MM.1S (cell line): ENCODE measurements at regions not wholly inside any gene's neighbourhood (a gene's known extent, or its start where the extent isn't known, plus 50 kb on each side); places are given as distances from the start of the nearest gene placed in this dataset.

Source experiments
- DNase-seq: peaks from one replicate; pipeline ENCODE4 v3.0.0-alpha.2; 2015
- H2AFZ ChIP-seq: fragments of 300-600 bp; sonication (generic); 2 replicates; pipeline ENCODE4 v1.6.0; 2016; ENCODE audit warnings: antibody characterized with exemption, low read length
- H3F3A ChIP-seq: fragments of 300-600 bp; sonication (generic); 2 replicates; pipeline ENCODE4 v1.6.1; 2016; ENCODE audit warnings: mild to moderate bottlenecking, antibody characterized with exemption, low read length, moderate library complexity, mixed read lengths; ENCODE audit not compliant: insufficient read depth
- H3K27ac ChIP-seq: fragments of 300-600 bp; sonication (generic); 2 replicates; pipeline ENCODE4 v1.5.1; 2016; ENCODE audit warnings: mild to moderate bottlenecking, low read length
- H3K27me3 ChIP-seq: fragments of 300-600 bp; sonication (generic); replicated peaks from 2 replicates; pipeline ENCODE4 v1.6.0; 2016; ENCODE audit warnings: low read length; ENCODE audit not compliant: insufficient read depth
- H3K36me3 ChIP-seq: fragments of 300-600 bp; sonication (generic); replicated peaks from 2 replicates; pipeline ENCODE4 v1.6.1; 2016; ENCODE audit warnings: mild to moderate bottlenecking, low read length, mixed read lengths; ENCODE audit not compliant: insufficient read depth
- H3K4me1 ChIP-seq: fragments of 300-600 bp; sonication (generic); 2 replicates; pipeline ENCODE4 v1.6.1; 2016; ENCODE audit warnings: low read length, mixed read lengths
- H3K4me2 ChIP-seq: fragments of 300-600 bp; sonication (generic); 2 replicates; pipeline ENCODE4 v1.6.0; 2016; ENCODE audit warnings: low read depth, low read length
- H3K4me3 ChIP-seq: fragments of 300-600 bp; sonication (generic); 2 replicates; pipeline ENCODE4 v1.5.1; 2016; ENCODE audit warnings: low read length, mixed read lengths
- H3K79me2 ChIP-seq: fragments of 300-600 bp; sonication (generic); 2 replicates; pipeline ENCODE4 v1.6.1; 2016; ENCODE audit warnings: mixed run types, low read length, mixed read lengths
- H3K9ac ChIP-seq: fragments of 300-600 bp; sonication (generic); 2 replicates; pipeline ENCODE4 v1.6.1; 2016; ENCODE audit warnings: low read length, mixed read lengths
- H3K9me2 ChIP-seq: fragments of 300-600 bp; sonication (generic); replicated peaks from 2 replicates; pipeline ENCODE4 v1.6.1; 2016; ENCODE audit warnings: mild to moderate bottlenecking, low read length, mixed read lengths; ENCODE audit not compliant: insufficient read depth
- H3K9me3 ChIP-seq: fragments of 300-600 bp; sonication (generic); replicated peaks from 2 replicates; pipeline ENCODE4 v1.6.1; 2016; ENCODE audit warnings: mild to moderate bottlenecking, low read length, mixed read lengths; ENCODE audit not compliant: insufficient read depth
- H4K20me1 ChIP-seq: fragments of 300-600 bp; sonication (generic); 2 replicates; pipeline ENCODE4 v1.6.1; 2016; ENCODE audit warnings: mild to moderate bottlenecking, low read length, moderate library complexity, mixed read lengths; ENCODE audit not compliant: insufficient read depth
- EZH2 ChIP-seq: fragments of 300-600 bp; sonication (generic); optimal IDR thresholded peaks from 2 replicates; pipeline ENCODE3; 2017; ENCODE audit warnings: low read depth, mild to moderate bottlenecking, antibody characterized with exemption, low read length, mixed read lengths
- EZH2phosphoT487 ChIP-seq: fragments of 300-600 bp; sonication (generic); IDR thresholded peaks from 2 replicates; pipeline ENCODE4 v1.6.1; 2018; ENCODE audit warnings: antibody characterized with exemption, low read length
- TF ChIP-seq, protein P1 (sequence below): fragments of 300-600 bp; sonication (generic); IDR thresholded peaks from 2 replicates; pipeline ENCODE4 v1.5.1; 2016; ENCODE audit warnings: antibody characterized with exemption, low read length, mixed read lengths

- no peak overlapping the region for H3K9ac ChIP-seq
- no peaks in the 10 kb centered on the region for H4K20me1 ChIP-seq
- no peaks in the 10 kb centered on the region for H3F3A ChIP-seq
- no peak overlapping the region for H3K27ac ChIP-seq
- no peak overlapping the region for H3K4me2 ChIP-seq
- H3K27me3 ChIP-seq: no peaks in the 10 kb centered on the region
- TF ChIP-seq, protein P1, sequence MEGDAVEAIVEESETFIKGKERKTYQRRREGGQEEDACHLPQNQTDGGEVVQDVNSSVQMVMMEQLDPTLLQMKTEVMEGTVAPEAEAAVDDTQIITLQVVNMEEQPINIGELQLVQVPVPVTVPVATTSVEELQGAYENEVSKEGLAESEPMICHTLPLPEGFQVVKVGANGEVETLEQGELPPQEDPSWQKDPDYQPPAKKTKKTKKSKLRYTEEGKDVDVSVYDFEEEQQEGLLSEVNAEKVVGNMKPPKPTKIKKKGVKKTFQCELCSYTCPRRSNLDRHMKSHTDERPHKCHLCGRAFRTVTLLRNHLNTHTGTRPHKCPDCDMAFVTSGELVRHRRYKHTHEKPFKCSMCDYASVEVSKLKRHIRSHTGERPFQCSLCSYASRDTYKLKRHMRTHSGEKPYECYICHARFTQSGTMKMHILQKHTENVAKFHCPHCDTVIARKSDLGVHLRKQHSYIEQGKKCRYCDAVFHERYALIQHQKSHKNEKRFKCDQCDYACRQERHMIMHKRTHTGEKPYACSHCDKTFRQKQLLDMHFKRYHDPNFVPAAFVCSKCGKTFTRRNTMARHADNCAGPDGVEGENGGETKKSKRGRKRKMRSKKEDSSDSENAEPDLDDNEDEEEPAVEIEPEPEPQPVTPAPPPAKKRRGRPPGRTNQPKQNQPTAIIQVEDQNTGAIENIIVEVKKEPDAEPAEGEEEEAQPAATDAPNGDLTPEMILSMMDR: no peak
- TF ChIP-seq EZH2phosphoT487: no peak
- no peak for TF ChIP-seq EZH2
- H3K79me2 ChIP-seq: no peaks in the 10 kb centered on the region
- H3K4me1 ChIP-seq: no peaks in the 10 kb centered on the region
- no peak overlapping the region for H2AFZ ChIP-seq
- no peak for DNase-seq
- H3K4me3 ChIP-seq: no peak overlapping the region
- no peaks in the 10 kb centered on the region for H3K36me3 ChIP-seq
- H3K9me3 ChIP-seq: no peaks in the 10 kb centered on the region
- H3K9me2 ChIP-seq: no peaks in the 10 kb centered on the region
Measured at GRCh38 chr20:22770241-22770800, 185.9 kb upstream of the FOXA2 start.

DNA sequence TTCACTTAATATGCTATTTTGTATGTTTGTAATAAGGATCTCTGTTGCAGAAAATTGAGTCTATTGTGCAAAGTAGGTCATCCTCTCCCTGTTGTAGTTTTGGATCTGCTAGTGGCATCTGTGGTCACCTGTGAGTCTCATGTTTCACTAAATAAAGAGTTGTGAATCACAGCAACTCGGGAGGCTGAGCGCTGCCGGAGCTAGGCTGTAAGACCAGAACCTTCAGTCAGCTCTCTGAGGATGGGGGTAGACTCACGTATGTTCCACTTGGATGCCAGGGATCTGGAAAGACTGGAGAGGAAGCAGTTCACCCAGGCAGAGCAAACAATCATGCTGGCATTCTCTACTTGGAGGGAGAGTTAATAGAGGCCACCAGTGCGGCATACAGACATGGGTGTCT, 187.3 kb upstream of the FOXA2 start:
- Histone ChIP-seq H3K36me3 (no peaks in the 10 kb centered on the region), H4K20me1 (no peaks in the 10 kb centered on the region), H3K79me2 (no peaks in the 10 kb centered on the region), H3K9me3 (no peaks in the 10 kb centered on the region), H3K27ac (no peak overlapping the region), H3K4me2 (no peak overlapping the region), H3K27me3 (no peaks in the 10 kb centered on the region), H3K9me2 (no peaks in the 10 kb centered on the region), H3K9ac (no peak overlapping the region), H2AFZ (no peak overlapping the region), H3K4me3 (no peak overlapping the region), H3F3A (no peaks in the 10 kb centered on the region), H3K4me1 (no peaks in the 10 kb centered on the region)
- TF ChIP-seq, protein P1: no peak
- no peak for TF ChIP-seq EZH2
- DNase-seq: no peak

- no peaks in the 10 kb centered on the region for H3K27me3 ChIP-seq
Measured at GRCh38 chr20:22773344-22773743, 189.0 kb upstream of the FOXA2 start.

More at GRCh38 chr20:22773344-22773743, 189.0 kb upstream of the FOXA2 start:
- H3K36me3 ChIP-seq: no peaks in the 10 kb centered on the region
- no peaks in the 10 kb centered on the region for H4K20me1 ChIP-seq
- no peak for DNase-seq
- H3K4me3 ChIP-seq: no peak overlapping the region
- no peak overlapping the region for H3K27ac ChIP-seq
- H3K4me2 ChIP-seq: no peak overlapping the region
- H3K9ac ChIP-seq: no peak overlapping the region
- no peaks in the 10 kb centered on the region for H3K79me2 ChIP-seq
- no peaks in the 10 kb centered on the region for H3K9me3 ChIP-seq
- H2AFZ ChIP-seq: no peak overlapping the region
- H3K4me1 ChIP-seq: no peaks in the 10 kb centered on the region
- no peaks in the 10 kb centered on the region for H3F3A ChIP-seq
- TF ChIP-seq, protein P1: no peak
- TF ChIP-seq EZH2: no peak
- TF ChIP-seq EZH2phosphoT487: no peak
- no peaks in the 10 kb centered on the region for H3K9me2 ChIP-seq
